IMR-90 (cell line): ENCODE measurements at regions not wholly inside any gene's neighbourhood (a gene's known extent, or its start where the extent isn't known, plus 50 kb on each side); places are given as distances from the start of the nearest gene placed in this dataset.

ENCODE experiments used
- ATAC-seq: fragments of 200-7000 bp; cut with Tn5 transposase; 2 replicates; pipeline ENCODE4 v1.9.1; 2020; ENCODE audit warnings: low read depth, mild to moderate bottlenecking, moderate library complexity
- BruUV-seq: library from RNA; stranded (reverse); fragments of 400-500 nt; replicated peaks from 2 replicates; lab custom pipeline; 2021; lab: Mats Ljungman, UMichigan
- CTCF ChIA-PET: fragments of 300-600 bp; formaldehyde crosslinking; extraction: SDS; loops from one replicate; lab custom pipeline; 2021; ENCODE audit warnings: antibody characterized with exemption; lab: Yijun Ruan, JAX
- POLR2A ChIA-PET: fragments of 300-600 bp; sonication (Branson Sonifier 250); formaldehyde crosslinking; loops from one replicate; lab custom pipeline; 2022; ENCODE audit warnings: antibody characterized with exemption; ENCODE audit not compliant: unreplicated experiment; lab: Charles Lee
- DNase-seq: peaks from one replicate; pipeline ENCODE4 v3.0.0; 2013
- H2AFZ ChIP-seq: replicated peaks from 2 replicates; pipeline ENCODE3; 2013; ENCODE audit warnings: low read length, mild to moderate bottlenecking; ENCODE audit not compliant: poor library complexity
- H2AK5ac ChIP-seq: 2 replicates; pipeline ENCODE4 v1.6.1; 2013; ENCODE audit warnings: low read depth, low read length, inconsistent platforms
- H2AK9ac ChIP-seq: replicated peaks from 2 replicates; pipeline ENCODE3; 2013; ENCODE audit warnings: mild to moderate bottlenecking, low read depth, low read length, moderate library complexity; ENCODE audit not compliant: poor library complexity
- H2BK120ac ChIP-seq: 2 replicates; pipeline ENCODE4 v1.6.1; 2013; ENCODE audit warnings: low read depth, low read length, inconsistent platforms
- H2BK15ac ChIP-seq: 3 replicates; pipeline ENCODE4 v1.6.1; 2013; ENCODE audit warnings: low read depth, low read length, inconsistent platforms
- H2BK20ac ChIP-seq: 2 replicates; pipeline ENCODE4 v1.6.1; 2013; ENCODE audit warnings: low read depth, mild to moderate bottlenecking, inconsistent platforms, low read length, moderate library complexity
- H2BK5ac ChIP-seq: 2 replicates; pipeline ENCODE4 v1.6.1; 2013; ENCODE audit warnings: mild to moderate bottlenecking, low read depth, low read length, inconsistent platforms; ENCODE audit not compliant: poor library complexity, severe bottlenecking
- H3K14ac ChIP-seq: replicated peaks from 2 replicates; pipeline ENCODE4 v1.6.1; 2013; ENCODE audit warnings: low read depth, low read length, inconsistent platforms
- H3K18ac ChIP-seq: 2 replicates; pipeline ENCODE4 v1.6.1; 2013; ENCODE audit warnings: low read depth, low read length, control low read depth
- H3K23ac ChIP-seq: 2 replicates; pipeline ENCODE4 v1.6.1; 2013; ENCODE audit warnings: low read depth, low read length, inconsistent platforms
- H3K27ac ChIP-seq: 2 replicates; pipeline ENCODE4 v1.5.1; 2013; ENCODE audit warnings: mild to moderate bottlenecking, control low read depth, low read length; ENCODE audit not compliant: insufficient read depth
- H3K27me3 ChIP-seq: 2 replicates; pipeline ENCODE4 v1.6.1; 2013; ENCODE audit warnings: low read length; ENCODE audit not compliant: control insufficient read depth, insufficient read depth
- H3K36me3 ChIP-seq: 2 replicates; pipeline ENCODE4 v1.6.1; 2013; ENCODE audit warnings: low read length, mixed read lengths; ENCODE audit not compliant: control insufficient read depth, insufficient read depth
- H3K4ac ChIP-seq: 2 replicates; pipeline ENCODE4 v1.6.1; 2013; ENCODE audit warnings: low read depth, low read length, inconsistent platforms
- H3K4me1 ChIP-seq: 2 replicates; pipeline ENCODE4 v1.6.1; 2013; ENCODE audit warnings: low read length, mixed read lengths; ENCODE audit not compliant: control insufficient read depth, insufficient read depth
- H3K4me2 ChIP-seq: 2 replicates; pipeline ENCODE4 v1.6.1; 2013; ENCODE audit warnings: low read depth, mild to moderate bottlenecking, control low read depth, low read length, moderate library complexity
- H3K4me3 ChIP-seq: 2 replicates; pipeline ENCODE4 v1.5.1; 2013; ENCODE audit warnings: low read depth, mild to moderate bottlenecking, control low read depth, low read length, moderate library complexity; ENCODE audit not compliant: insufficient read depth
- H3K56ac ChIP-seq: 2 replicates; pipeline ENCODE4 v1.6.1; 2013; ENCODE audit warnings: low read length, inconsistent platforms; ENCODE audit not compliant: insufficient read depth; ENCODE audit errors: extremely low read depth
- H3K79me1 ChIP-seq, 2 experiments: 2 replicates each; pipeline ENCODE4 v1.6.1; 2013; ENCODE audit warnings: low read length in 2 of 2, inconsistent platforms in 1 of 2, low read depth in 1 of 2
- H3K9ac ChIP-seq: 2 replicates; pipeline ENCODE4 v1.6.1; 2013; ENCODE audit warnings: low read depth, low read length, control low read depth
- H3K9me1 ChIP-seq: 2 replicates; pipeline ENCODE4 v1.6.1; 2013; ENCODE audit warnings: low read length, inconsistent platforms; ENCODE audit not compliant: insufficient read depth
- H3K9me3 ChIP-seq: 2 replicates; pipeline ENCODE4 v1.6.1; 2013; ENCODE audit warnings: low read length; ENCODE audit not compliant: control insufficient read depth, insufficient read depth
- H4K20me1 ChIP-seq: 2 replicates; pipeline ENCODE4 v1.6.1; 2013; ENCODE audit warnings: low read length, inconsistent platforms; ENCODE audit not compliant: insufficient read depth
- H4K5ac ChIP-seq: 2 replicates; pipeline ENCODE4 v1.6.1; 2013; ENCODE audit warnings: mild to moderate bottlenecking, low read depth, low read length, control low read depth
- H4K8ac ChIP-seq, 2 experiments: 2 replicates each; pipeline ENCODE4 v1.6.1; 2013; ENCODE audit warnings: low read depth in 2 of 2, low read length in 2 of 2, control low read depth in 1 of 2, inconsistent platforms in 1 of 2
- H4K91ac ChIP-seq: 2 replicates; pipeline ENCODE4 v1.6.1; 2013; ENCODE audit warnings: low read depth, low read length, inconsistent platforms; ENCODE audit not compliant: insufficient read depth
- FOS ChIP-seq: fragments of 150-350 bp; IDR thresholded peaks from 2 replicates; pipeline ENCODE4 v1.6.1; 2016; ENCODE audit warnings: low read depth, low read length
- SMC3 ChIP-seq: fragments of 150-350 bp; IDR thresholded peaks from 2 replicates; pipeline ENCODE4 v1.6.1; 2016; ENCODE audit warnings: low read depth, mild to moderate bottlenecking, antibody characterized with exemption, low read length, moderate library complexity
- WGBS, 2 experiments: methylation state at CpG; one replicate each; pipeline versions ENCODE4 v1.1.5 to v1.1.7; 2013; ENCODE audit warnings: missing lambda C conversion rate in 2 of 2; ENCODE audit not compliant: insufficient read length in 1 of 2; ENCODE audit errors: extremely low coverage in 2 of 2; 5-methylcytosine and 5-hydroxymethylcytosine counted together
- dilution Hi-C: fragments of 300-500 bp; cut with HindIII; formaldehyde crosslinking; loops from one replicate; pipeline ENCODE4 v1.14.3; 2018; ENCODE audit warnings: low sequenced_read_pairs; ENCODE audit not compliant: unreplicated experiment
- in situ Hi-C: fragments of 300-500 bp; cut with MboI; formaldehyde crosslinking; loops from 3 replicates; pipeline ENCODE4 v1.14.3; 2019; ENCODE audit warnings: low sequenced_read_pairs, inconsistent platforms, mixed read lengths
- intact Hi-C: fragments of 100-400 bp; cut with micrococcal nuclease; formaldehyde crosslinking; loops from 2 replicates; pipeline ENCODE4 v1.10.0; 2022

DNA sequence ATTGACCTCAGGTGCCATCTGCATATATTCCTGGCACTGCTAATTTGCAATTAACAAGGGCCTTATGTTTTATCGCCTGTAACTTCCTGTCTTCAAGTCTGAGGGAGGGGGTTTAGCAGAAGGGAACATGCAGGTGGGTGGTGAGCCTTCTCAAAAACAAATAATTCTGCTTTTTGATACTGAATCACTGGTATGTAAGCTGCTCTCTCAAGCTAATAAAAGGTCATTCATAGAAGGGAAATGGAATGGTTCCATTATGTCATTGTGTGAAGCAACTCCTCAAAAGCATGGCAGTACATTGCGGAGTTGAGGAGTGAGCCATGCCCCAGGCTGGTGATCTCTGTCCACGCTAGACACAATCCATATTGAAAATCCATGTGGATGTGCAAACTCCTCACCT is 414.8 kb upstream of the ID2 start:
- H2BK120ac ChIP-seq: no peak overlapping the region
- H3K23ac ChIP-seq: no peak overlapping the region
- no peak overlapping the region for H4K91ac ChIP-seq
- WGBS, 2 experiments: no CpG with 5 or more reads among the region's 3 CpGs
- dilution Hi-C loops (no loop called here), intact Hi-C loops (no loop called here), in situ Hi-C loops (no loop called here)
- no peak overlapping the region for H3K4me3 ChIP-seq
- no peak overlapping the region for H3K9ac ChIP-seq
- no peak overlapping the region for H2AK9ac ChIP-seq
- no peak overlapping the region for H3K4ac ChIP-seq
- no peak overlapping the region for H3K14ac ChIP-seq
- no peak overlapping the region for H2AFZ ChIP-seq
- no peak overlapping the region for H2BK20ac ChIP-seq
- no peak overlapping the region for H2BK15ac ChIP-seq
- no peak overlapping the region for H3K4me2 ChIP-seq
- H3K4me1 ChIP-seq: no peaks in the 10 kb centered on the region
- DNase-seq: no peak
- no peak overlapping the region for H3K18ac ChIP-seq
- H4K8ac ChIP-seq: no peak overlapping the region
- H3K9me1 ChIP-seq: no peaks in the 10 kb centered on the region
- H3K79me1 ChIP-seq: no peaks in the 10 kb centered on the region
- POLR2A ChIA-PET: no interaction called here
- TF ChIP-seq FOS (no peak), SMC3 (no peak)
- no peak overlapping the region for H4K5ac ChIP-seq
- H3K27me3 ChIP-seq: peaks cover 10% of the 10 kb centered on the region
- no peaks in the 10 kb centered on the region for H3K9me3 ChIP-seq
- H3K27ac ChIP-seq: no peak overlapping the region
- no peaks in the 10 kb centered on the region for H3K36me3 ChIP-seq
- no peaks in the 10 kb centered on the region for H4K20me1 ChIP-seq
- CTCF ChIA-PET: no interaction called here
- BruUV-seq: no TSS peak
- H2AK5ac ChIP-seq: no peak overlapping the region
- H3K56ac ChIP-seq: no peak overlapping the region
- no peak for ATAC-seq
- H2BK5ac ChIP-seq: no peak overlapping the region
